Fibroblast of peridontal ligament (primary cell): ENCODE measurements at regions not wholly inside any gene's neighbourhood (a gene's known extent, or its start where the extent isn't known, plus 50 kb on each side); places are given as distances from the start of the nearest gene placed in this dataset.
"Not testable (repeated sequence)": the region's sequence is repeated elsewhere in the genome, so short reads cannot be mapped to it uniquely, and the experiment has no call there.

Source experiments
- DNase-seq: peaks from one replicate; pipeline ENCODE4 v3.0.0-alpha.2; 2010; ENCODE audit errors: extremely low read depth

- DNase-seq = no peak
Observed at GRCh38 chr5:92181656-92182055, 798.5 kb upstream of the ARRDC3 start.

- no peak for DNase-seq
Observed at GRCh38 chr5:92180391-92180790, 797.3 kb upstream of the ARRDC3 start.

GRCh38 chr5:92179651-92180050, 796.5 kb upstream of the ARRDC3 start:
- no peak for DNase-seq

GRCh38 chr5:92177926-92178487, 794.9 kb upstream of the ARRDC3 start:
- DNase-seq = no peak

- DNase-seq = no peak
Observed at GRCh38 chr5:92163906-92164305, 780.8 kb upstream of the ARRDC3 start.

GRCh38 chr5:92147798-92148197, 764.7 kb upstream of the ARRDC3 start:
- no peak for DNase-seq

GRCh38 chr5:92147266-92147665, 764.1 kb upstream of the ARRDC3 start:
- DNase-seq = no peak

GRCh38 chr5:92145852-92146251, 762.7 kb upstream of the ARRDC3 start:
- no peak for DNase-seq

- DNase-seq = no peak
Observed at GRCh38 chr5:92144824-92145223, 761.7 kb upstream of the ARRDC3 start.

GRCh38 chr5:92132294-92132908, 749.3 kb upstream of the ARRDC3 start:
- DNase-seq = not testable (repeated sequence)

GRCh38 chr5:92126182-92126581, 743.1 kb upstream of the ARRDC3 start:
- no peak for DNase-seq

GRCh38 chr5:92119110-92119509, 736.0 kb upstream of the ARRDC3 start:
- no peak for DNase-seq

- DNase-seq = no peak
Observed at GRCh38 chr5:92106808-92107207, 723.7 kb upstream of the ARRDC3 start.

GRCh38 chr5:92104126-92104525, 721.0 kb upstream of the ARRDC3 start:
- no peak for DNase-seq

GRCh38 chr5:92102313-92102712, 719.2 kb upstream of the ARRDC3 start:
- DNase-seq = no peak

- DNase-seq = no peak
Observed at GRCh38 chr5:92092239-92092638, 709.1 kb upstream of the ARRDC3 start.

- DNase-seq = no peak
Observed at GRCh38 chr5:92086059-92086811, 703.1 kb upstream of the ARRDC3 start.

- no peak for DNase-seq
Observed at GRCh38 chr5:92081958-92082712, 699.0 kb upstream of the ARRDC3 start.

GRCh38 chr5:92070786-92071185, 687.7 kb upstream of the ARRDC3 start:
- DNase-seq = no peak

- DNase-seq = no peak
Observed at GRCh38 chr5:92064993-92065392, 681.9 kb upstream of the ARRDC3 start.

GRCh38 chr5:92051741-92052140, 668.6 kb upstream of the ARRDC3 start:
- no peak for DNase-seq

GRCh38 chr5:92050970-92051369, 667.9 kb upstream of the ARRDC3 start:
- DNase-seq = no peak
